ENCODE measurements at regions not wholly inside any gene's neighbourhood (a gene's known extent, or its start where the extent isn't known, plus 50 kb on each side); places are given as distances from the start of the nearest gene placed in this dataset.

- TF ChIP-seq, protein P1, sequence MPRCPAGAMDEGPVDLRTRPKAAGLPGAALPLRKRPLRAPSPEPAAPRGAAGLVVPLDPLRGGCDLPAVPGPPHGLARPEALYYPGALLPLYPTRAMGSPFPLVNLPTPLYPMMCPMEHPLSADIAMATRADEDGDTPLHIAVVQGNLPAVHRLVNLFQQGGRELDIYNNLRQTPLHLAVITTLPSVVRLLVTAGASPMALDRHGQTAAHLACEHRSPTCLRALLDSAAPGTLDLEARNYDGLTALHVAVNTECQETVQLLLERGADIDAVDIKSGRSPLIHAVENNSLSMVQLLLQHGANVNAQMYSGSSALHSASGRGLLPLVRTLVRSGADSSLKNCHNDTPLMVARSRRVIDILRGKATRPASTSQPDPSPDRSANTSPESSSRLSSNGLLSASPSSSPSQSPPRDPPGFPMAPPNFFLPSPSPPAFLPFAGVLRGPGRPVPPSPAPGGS (IDR thresholded peaks at IDR 0.05; ENCODE audit: borderline replicate concordance, insufficient read depth, low read depth, low read length, poor library complexity, severe bottlenecking), result no peak
- TF ChIP-seq, protein P2, sequence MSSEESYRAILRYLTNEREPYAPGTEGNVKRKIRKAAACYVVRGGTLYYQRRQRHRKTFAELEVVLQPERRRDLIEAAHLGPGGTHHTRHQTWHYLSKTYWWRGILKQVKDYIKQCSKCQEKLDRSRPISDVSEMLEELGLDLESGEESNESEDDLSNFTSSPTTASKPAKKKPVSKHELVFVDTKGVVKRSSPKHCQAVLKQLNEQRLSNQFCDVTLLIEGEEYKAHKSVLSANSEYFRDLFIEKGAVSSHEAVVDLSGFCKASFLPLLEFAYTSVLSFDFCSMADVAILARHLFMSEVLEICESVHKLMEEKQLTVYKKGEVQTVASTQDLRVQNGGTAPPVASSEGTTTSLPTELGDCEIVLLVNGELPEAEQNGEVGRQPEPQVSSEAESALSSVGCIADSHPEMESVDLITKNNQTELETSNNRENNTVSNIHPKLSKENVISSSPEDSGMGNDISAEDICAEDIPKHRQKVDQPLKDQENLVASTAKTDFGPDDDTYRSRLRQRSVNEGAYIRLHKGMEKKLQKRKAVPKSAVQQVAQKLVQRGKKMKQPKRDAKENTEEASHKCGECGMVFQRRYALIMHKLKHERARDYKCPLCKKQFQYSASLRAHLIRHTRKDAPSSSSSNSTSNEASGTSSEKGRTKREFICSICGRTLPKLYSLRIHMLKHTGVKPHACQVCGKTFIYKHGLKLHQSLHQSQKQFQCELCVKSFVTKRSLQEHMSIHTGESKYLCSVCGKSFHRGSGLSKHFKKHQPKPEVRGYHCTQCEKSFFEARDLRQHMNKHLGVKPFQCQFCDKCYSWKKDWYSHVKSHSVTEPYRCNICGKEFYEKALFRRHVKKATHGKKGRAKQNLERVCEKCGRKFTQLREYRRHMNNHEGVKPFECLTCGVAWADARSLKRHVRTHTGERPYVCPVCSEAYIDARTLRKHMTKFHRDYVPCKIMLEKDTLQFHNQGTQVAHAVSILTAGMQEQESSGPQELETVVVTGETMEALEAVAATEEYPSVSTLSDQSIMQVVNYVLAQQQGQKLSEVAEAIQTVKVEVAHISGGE (CRISPR knock-in tag; IDR thresholded peaks at IDR 0.05), result no peak
- TF ChIP-seq SRF (IDR thresholded peaks at IDR 0.05; ENCODE audit: low read depth in 2 of 2, low read length in 2 of 2), result no peak
Measured at GRCh38 chr6:43993881-43994523, 133.2 kb downstream of the MRPL14 start.
